HepG2 (cell line): ENCODE measurements at regions not wholly inside any gene's neighbourhood (a gene's known extent, or its start where the extent isn't known, plus 50 kb on each side); places are given as distances from the start of the nearest gene placed in this dataset.

Source experiments
- NFATC3 ChIP-seq: sonication (generic); formaldehyde crosslinking; IDR thresholded peaks from 2 replicates; pipeline ENCODE4 v1.5.1; 2020; ENCODE audit warnings: mild to moderate bottlenecking, missing genetic modification reagents
- RNF2 ChIP-seq: fragments of 450-650 bp; conservative IDR thresholded peaks from 2 replicates; pipeline ENCODE4 v1.6.1; 2016; ENCODE audit warnings: low read depth
- SMC3 ChIP-seq: IDR thresholded peaks from 2 replicates; pipeline ENCODE4 v1.6.1; 2011; ENCODE audit warnings: low read length, improper control_type of control experiment
- TF ChIP-seq, protein P1 (sequence below): IDR thresholded peaks from 2 replicates; pipeline ENCODE4 v1.6.1; 2016; ENCODE audit warnings: low read depth

DNA sequence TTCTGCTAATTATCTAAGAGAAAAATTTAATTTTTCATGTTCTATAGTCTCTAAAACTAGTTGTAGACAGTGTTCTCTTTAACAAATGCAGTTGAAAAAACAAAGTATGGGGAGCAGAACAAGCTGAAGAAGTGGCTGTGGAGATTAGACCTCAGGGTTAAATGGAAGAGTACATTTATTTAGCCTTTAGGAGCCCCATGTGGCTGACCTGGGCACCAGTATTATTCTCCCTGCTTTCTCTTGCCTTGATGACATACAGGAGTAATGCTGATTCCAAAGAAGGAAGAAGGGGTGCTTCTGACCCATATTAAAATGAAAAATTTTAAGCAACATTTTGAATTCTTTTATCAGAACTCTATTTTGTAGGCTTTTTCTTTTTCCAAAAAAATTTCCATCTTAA lies 312.3 kb upstream of the RIOK2 start:
- TF ChIP-seq RNF2 (no peak), SMC3 (no peak), NFATC3 (CRISPR knock-in tag) (no peak)
- TF ChIP-seq, protein P1, sequence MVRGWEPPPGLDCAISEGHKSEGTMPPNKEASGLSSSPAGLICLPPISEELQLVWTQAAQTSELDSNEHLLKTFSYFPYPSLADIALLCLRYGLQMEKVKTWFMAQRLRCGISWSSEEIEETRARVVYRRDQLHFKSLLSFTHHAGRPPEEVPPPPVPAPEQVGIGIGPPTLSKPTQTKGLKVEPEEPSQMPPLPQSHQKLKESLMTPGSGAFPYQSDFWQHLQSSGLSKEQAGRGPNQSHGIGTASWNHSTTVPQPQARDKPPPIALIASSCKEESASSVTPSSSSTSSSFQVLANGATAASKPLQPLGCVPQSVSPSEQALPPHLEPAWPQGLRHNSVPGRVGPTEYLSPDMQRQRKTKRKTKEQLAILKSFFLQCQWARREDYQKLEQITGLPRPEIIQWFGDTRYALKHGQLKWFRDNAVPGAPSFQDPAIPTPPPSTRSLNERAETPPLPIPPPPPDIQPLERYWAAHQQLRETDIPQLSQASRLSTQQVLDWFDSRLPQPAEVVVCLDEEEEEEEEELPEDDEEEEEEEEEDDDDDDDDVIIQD (CRISPR knock-in tag), result no peak
